ENCODE measurements at regions not wholly inside any gene's neighbourhood (a gene's known extent, or its start where the extent isn't known, plus 50 kb on each side); places are given as distances from the start of the nearest gene placed in this dataset.

GRCh38 chr4:59936566-59936965, 1263.6 kb upstream of the ADGRL3 start:
- Histone ChIP-seq H3K4me2 (ENCODE audit: control insufficient read depth, insufficient read depth) (no peak overlapping the region), H2AFZ (ENCODE audit: control insufficient read depth, low read depth, low read length) (no peak overlapping the region), H3K9ac (ENCODE audit: control insufficient read depth, insufficient read depth, low read length) (no peak overlapping the region), H3K36me3 (ENCODE audit: control insufficient read depth in 2 of 2, insufficient read depth in 2 of 2, low read length in 1 of 2) (no peaks in the 10 kb centered on the region), H4K20me1 (ENCODE audit: control insufficient read depth, insufficient read depth) (no peaks in the 10 kb centered on the region), H3K4me3 (no peak overlapping the region), H3K27ac (ENCODE audit: control insufficient read depth, insufficient read depth) (no peak overlapping the region), H3K27me3 (replicated peaks in 1 of 2; ENCODE audit: control insufficient read depth in 2 of 2, insufficient read depth in 2 of 2, low read length in 1 of 2) (no peaks in the 10 kb centered on the region; a peak in 1 of 4 replicates), H3K79me2 (ENCODE audit: control insufficient read depth, insufficient read depth, low read length) (no peaks in the 10 kb centered on the region), H3K4me1 (ENCODE audit: control insufficient read depth, insufficient read depth, low read length) (no peaks in the 10 kb centered on the region), H3K9me3 (replicated peaks; ENCODE audit: control insufficient read depth, insufficient read depth, low read length) (no peaks in the 10 kb centered on the region)
- CTCF ChIA-PET, result no interaction called here
- no TSS peak for BruUV-seq (replicated peaks)
- SMC1A ChIA-PET (ENCODE audit: uncharacterized antibody, unreplicated experiment), result no interaction called here
- in situ Hi-C loops (cut with MboI), result no loop called here
- DNase-seq (ENCODE audit: low read depth, low spot score), result no peak
- WGBS (ENCODE audit: insufficient coverage, insufficient replicate concordance, low lambda C conversion rate, missing lambda C conversion rate), result 22% methylated on average over 3 of the region's 3 CpGs
- POLR2A ChIA-PET, result no interaction called here
- intact Hi-C loops (cut with micrococcal nuclease; ENCODE audit: unreplicated experiment), result no loop called here
- TF ChIP-seq ASH2L (IDR thresholded peaks at IDR 0.05; ENCODE audit: borderline replicate concordance, low read depth), result no peak
- TF ChIP-seq TCF7 (IDR thresholded peaks at IDR 0.05; ENCODE audit: borderline replicate concordance), result no peak
- TF ChIP-seq FOS (IDR thresholded peaks at IDR 0.05; ENCODE audit: borderline replicate concordance, extremely low read depth, insufficient read length), result no peak
- no peak for TF ChIP-seq NR2C2 (IDR thresholded peaks at IDR 0.05; ENCODE audit: borderline replicate concordance, control insufficient read depth, insufficient read length, low read depth)
- TF ChIP-seq PKNOX1 (IDR thresholded peaks at IDR 0.05), result no peak
- TF ChIP-seq ZBTB4 (CRISPR knock-in tag; IDR thresholded peaks at IDR 0.05), result no peak
- TF ChIP-seq MTA3 (IDR thresholded peaks at IDR 0.05; ENCODE audit: borderline replicate concordance, low read length), result no peak
- no peak for TF ChIP-seq BCLAF1 (IDR thresholded peaks at IDR 0.05)
- no peak for TF ChIP-seq SREBF1 (IDR thresholded peaks at IDR 0.05; ENCODE audit: low read length)
- no peak for TF ChIP-seq POLR2A (IDR thresholded peaks at IDR 0.05; ENCODE audit: low read depth, low read length)
- no peak for TF ChIP-seq RBBP5 (conservative IDR thresholded peaks at IDR 0.05)
- TF ChIP-seq IRF4 (IDR thresholded peaks at IDR 0.05; ENCODE audit: low read depth, low read length), result no peak
- TF ChIP-seq PBX3 (IDR thresholded peaks at IDR 0.05; ENCODE audit: insufficient replicate concordance, low read depth, low read length), result no peak
- TF ChIP-seq RAD21 (IDR thresholded peaks at IDR 0.05; ENCODE audit: insufficient read depth, low read depth, low read length), result no peak
- TF ChIP-seq CREB1 (IDR thresholded peaks at IDR 0.05; ENCODE audit: low read depth), result no peak
- TF ChIP-seq NFYB (IDR thresholded peaks at IDR 0.05; ENCODE audit: insufficient read depth, low read depth, low read length), result no peak
- no peak for TF ChIP-seq SREBF2 (IDR thresholded peaks at IDR 0.05; ENCODE audit: low read length)
- TF ChIP-seq SIN3A (IDR thresholded peaks at IDR 0.05; ENCODE audit: low read depth, low read length), result no peak
- no peak for TF ChIP-seq IKZF2 (IDR thresholded peaks at IDR 0.05)
- no peak for TF ChIP-seq POLR2AphosphoS5 (IDR thresholded peaks at IDR 0.05; ENCODE audit: low read length)
- ATAC-seq, result no peak
- RAD21 ChIA-PET (ENCODE audit: unreplicated experiment), result no interaction called here
- no peak for FAIRE-seq

Data from GM12878 (cell line).